SU-DHL-6 (cell line): ENCODE measurements at regions not wholly inside any gene's neighbourhood (a gene's known extent, or its start where the extent isn't known, plus 50 kb on each side); places are given as distances from the start of the nearest gene placed in this dataset.

Experiments used
- EZH2phosphoT487 ChIP-seq: fragments of 200-600 bp; sonication (generic), shearing (Covaris generic); conservative IDR thresholded peaks from 2 replicates; pipeline ENCODE4 v1.6.1; 2018; ENCODE audit warnings: mild to moderate bottlenecking, antibody characterized with exemption, low read length, moderate library complexity, mixed read lengths
- TF ChIP-seq, protein P1 (sequence below): fragments of 200-600 bp; sonication (generic); IDR thresholded peaks from one replicate; pipeline ENCODE4 v1.5.1; 2017; ENCODE audit warnings: antibody characterized with exemption, mild to moderate bottlenecking, low read length, moderate library complexity; ENCODE audit not compliant: insufficient read depth, poor library complexity, severe bottlenecking

DNA sequence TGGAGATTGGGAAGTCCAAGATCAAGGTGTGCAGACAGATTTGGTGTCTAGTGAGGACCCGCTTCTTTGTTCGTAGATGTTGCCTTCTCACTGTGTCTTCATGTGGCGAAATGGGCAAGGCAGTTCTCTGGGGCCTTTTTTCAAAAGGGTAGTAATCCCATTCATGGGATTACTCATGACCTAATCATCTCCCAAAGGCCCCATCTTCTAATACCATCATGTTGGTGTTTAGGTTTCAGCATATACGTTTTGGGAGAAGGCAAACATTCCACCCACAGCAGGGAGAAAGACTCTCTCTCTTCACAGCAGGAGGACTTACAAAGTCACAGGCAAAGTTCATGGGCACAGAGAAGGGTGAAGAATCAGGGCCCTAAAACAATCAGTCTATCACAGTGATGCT lies 252.1 kb downstream of the RPLP1 start:
- TF ChIP-seq, protein P1, sequence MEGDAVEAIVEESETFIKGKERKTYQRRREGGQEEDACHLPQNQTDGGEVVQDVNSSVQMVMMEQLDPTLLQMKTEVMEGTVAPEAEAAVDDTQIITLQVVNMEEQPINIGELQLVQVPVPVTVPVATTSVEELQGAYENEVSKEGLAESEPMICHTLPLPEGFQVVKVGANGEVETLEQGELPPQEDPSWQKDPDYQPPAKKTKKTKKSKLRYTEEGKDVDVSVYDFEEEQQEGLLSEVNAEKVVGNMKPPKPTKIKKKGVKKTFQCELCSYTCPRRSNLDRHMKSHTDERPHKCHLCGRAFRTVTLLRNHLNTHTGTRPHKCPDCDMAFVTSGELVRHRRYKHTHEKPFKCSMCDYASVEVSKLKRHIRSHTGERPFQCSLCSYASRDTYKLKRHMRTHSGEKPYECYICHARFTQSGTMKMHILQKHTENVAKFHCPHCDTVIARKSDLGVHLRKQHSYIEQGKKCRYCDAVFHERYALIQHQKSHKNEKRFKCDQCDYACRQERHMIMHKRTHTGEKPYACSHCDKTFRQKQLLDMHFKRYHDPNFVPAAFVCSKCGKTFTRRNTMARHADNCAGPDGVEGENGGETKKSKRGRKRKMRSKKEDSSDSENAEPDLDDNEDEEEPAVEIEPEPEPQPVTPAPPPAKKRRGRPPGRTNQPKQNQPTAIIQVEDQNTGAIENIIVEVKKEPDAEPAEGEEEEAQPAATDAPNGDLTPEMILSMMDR, result no peak
- TF ChIP-seq EZH2phosphoT487, result no peak
